WTC11 (cell line): ENCODE measurements at regions not wholly inside any gene's neighbourhood (a gene's known extent, or its start where the extent isn't known, plus 50 kb on each side); places are given as distances from the start of the nearest gene placed in this dataset.

Experiments
- ATAC-seq: fragments of 200-7000 bp; cut with Tn5 transposase; 2 replicates; pipeline ENCODE4 v1.10.0; 2021; ENCODE audit warnings: mild to moderate bottlenecking, moderate library complexity
- CTCF ChIA-PET: fragments of 300-600 bp; sonication (Branson Sonifier 250); formaldehyde crosslinking; loops from one replicate; lab custom pipeline; 2021; ENCODE audit warnings: antibody characterized with exemption; lab: Charles Lee
- POLR2A ChIA-PET: fragments of 350-600 bp; sonication (Branson Sonifier 250); formaldehyde crosslinking; loops from one replicate; lab custom pipeline; 2021; ENCODE audit warnings: antibody characterized with exemption; lab: Charles Lee
- DNase-seq: peaks from one replicate; pipeline ENCODE4 v3.0.0; 2021; ENCODE audit warnings: low spot score
- H3K27ac Mint-ChIP-seq: 2 replicates; pipeline ENCODE4 v1.8.0; 2021; ENCODE audit warnings: mixed read lengths
- H3K27me3 Mint-ChIP-seq: 2 replicates; pipeline ENCODE4 v1.8.0; 2021; ENCODE audit warnings: low read depth, mild to moderate bottlenecking, moderate library complexity, mixed read lengths
- H3K36me3 Mint-ChIP-seq: 2 replicates; pipeline ENCODE4 v1.8.0; 2021; ENCODE audit warnings: mixed read lengths
- H3K4me1 Mint-ChIP-seq: 2 replicates; pipeline ENCODE4 v1.8.0; 2022; ENCODE audit warnings: mixed read lengths
- H3K4me3 Mint-ChIP-seq: 2 replicates; pipeline ENCODE4 v1.8.0; 2021; ENCODE audit warnings: mild to moderate bottlenecking, moderate library complexity, mixed read lengths
- H3K9me3 Mint-ChIP-seq: 2 replicates; pipeline ENCODE4 v1.8.0; 2021; ENCODE audit warnings: mixed read lengths
- ATF6 ChIP-seq: sonication (generic); formaldehyde crosslinking; IDR thresholded peaks from 2 replicates; pipeline ENCODE4 v1.8.1; 2023; ENCODE audit warnings: mild to moderate bottlenecking, missing genetic modification reagents
- CBFB ChIP-seq: sonication (generic); formaldehyde crosslinking; IDR thresholded peaks from 2 replicates; pipeline ENCODE4 v1.8.1; 2022; ENCODE audit warnings: mild to moderate bottlenecking, low read depth, missing genetic modification reagents
- CREB1 ChIP-seq: sonication (generic); formaldehyde crosslinking; IDR thresholded peaks from 2 replicates; pipeline ENCODE4 v1.8.0; 2023; ENCODE audit warnings: mild to moderate bottlenecking, missing genetic modification reagents
- CTCF ChIP-seq: fragments of 200-600 bp; IDR thresholded peaks from 2 replicates; pipeline ENCODE4 v1.8.0; 2022; ENCODE audit warnings: antibody characterized with exemption
- E2F4 ChIP-seq: sonication (generic); formaldehyde crosslinking; IDR thresholded peaks from 2 replicates; pipeline ENCODE4 v1.8.1; 2022; ENCODE audit warnings: low read depth, mild to moderate bottlenecking, moderate library complexity, missing genetic modification reagents, borderline replicate concordance
- ETV6 ChIP-seq: sonication (generic); formaldehyde crosslinking; IDR thresholded peaks from 2 replicates; pipeline ENCODE4 v1.8.1; 2022; ENCODE audit warnings: mild to moderate bottlenecking, missing genetic modification reagents
- FOXJ3 ChIP-seq: sonication (generic); formaldehyde crosslinking; IDR thresholded peaks from 2 replicates; pipeline ENCODE4 v1.9.0; 2021; ENCODE audit warnings: missing genetic modification reagents, mild to moderate bottlenecking, borderline replicate concordance
- FOXP1 ChIP-seq: sonication (generic); formaldehyde crosslinking; IDR thresholded peaks from 2 replicates; pipeline ENCODE4 v1.8.0; 2022; ENCODE audit warnings: missing genetic modification reagents, mild to moderate bottlenecking, moderate library complexity, borderline replicate concordance
- HMGA2 ChIP-seq: fragments of 250-450 bp; sonication (Bioruptor Pico); IDR thresholded peaks from 2 replicates; pipeline ENCODE4 v1.4.0; 2021; ENCODE audit warnings: mild to moderate bottlenecking, moderate library complexity
- IRF2 ChIP-seq: sonication (generic); formaldehyde crosslinking; IDR thresholded peaks from 2 replicates; pipeline ENCODE4 v1.8.0; 2022; ENCODE audit warnings: low read depth, missing genetic modification reagents, borderline replicate concordance
- JUN ChIP-seq: sonication (generic); formaldehyde crosslinking; IDR thresholded peaks from 2 replicates; pipeline ENCODE4 v1.8.0; 2023; ENCODE audit warnings: mild to moderate bottlenecking, missing genetic modification reagents
- MLX ChIP-seq: sonication (generic); formaldehyde crosslinking; IDR thresholded peaks from 2 replicates; pipeline ENCODE4 v1.8.1; 2023; ENCODE audit warnings: mild to moderate bottlenecking, missing genetic modification reagents, moderate library complexity
- MYBL2 ChIP-seq: sonication (generic); formaldehyde crosslinking; IDR thresholded peaks from 2 replicates; pipeline ENCODE4 v1.8.1; 2023; ENCODE audit warnings: mild to moderate bottlenecking, moderate library complexity, missing genetic modification reagents
- OVOL2 ChIP-seq: fragments of 250-450 bp; sonication (Bioruptor Pico); IDR thresholded peaks from 2 replicates; pipeline ENCODE4 v1.9.0; 2021; ENCODE audit warnings: mild to moderate bottlenecking, borderline replicate concordance
- PREB ChIP-seq: sonication (generic); formaldehyde crosslinking; IDR thresholded peaks from 2 replicates; pipeline ENCODE4 v1.8.1; 2022; ENCODE audit warnings: mild to moderate bottlenecking, missing genetic modification reagents, moderate library complexity, borderline replicate concordance
- SOX15 ChIP-seq: fragments of 250-450 bp; sonication (Bioruptor Pico); IDR thresholded peaks from 2 replicates; pipeline ENCODE4 v1.9.0; 2021; ENCODE audit warnings: mild to moderate bottlenecking
- ZNF121 ChIP-seq: sonication (generic); formaldehyde crosslinking; IDR thresholded peaks from 2 replicates; pipeline ENCODE4 v1.8.0; 2023; ENCODE audit warnings: missing genetic modification reagents
- ZNF671 ChIP-seq: fragments of 250-450 bp; sonication (Bioruptor Pico); IDR thresholded peaks from 2 replicates; pipeline ENCODE4 v1.8.0; 2021; ENCODE audit warnings: mild to moderate bottlenecking
- ZSCAN18 ChIP-seq: fragments of 250-450 bp; sonication (Bioruptor Pico); IDR thresholded peaks from 2 replicates; pipeline ENCODE4 v2.1.2; 2022; ENCODE audit warnings: mild to moderate bottlenecking, moderate library complexity

- TF ChIP-seq IRF2 (CRISPR knock-in tag) (no peak), HMGA2 (no peak), ZSCAN18 (CRISPR knock-in tag) (no peak), JUN (CRISPR knock-in tag) (no peak), ETV6 (no peak), ZNF671 (no peak), FOXP1 (CRISPR knock-in tag) (no peak), MYBL2 (CRISPR knock-in tag) (no peak), MLX (CRISPR knock-in tag) (no peak), PREB (no peak), ATF6 (no peak), CTCF (no peak), CREB1 (CRISPR knock-in tag) (no peak), ZNF121 (CRISPR knock-in tag) (no peak), CBFB (CRISPR knock-in tag) (no peak), OVOL2 (CRISPR knock-in tag) (no peak), FOXJ3 (CRISPR knock-in tag) (no peak), E2F4 (CRISPR knock-in tag) (no peak), SOX15 (CRISPR knock-in tag) (no peak)
- ChIA-PET CTCF (interaction anchor here (1.0 kb wide), 1 partner anchor 259 kb away, joined by 3 read pairs; no protein-coding TSS in a partner anchor), POLR2A (no interaction called here)
- Mint-ChIP-seq H3K36me3 (peaks cover 11% of the 10 kb centered on the region), H3K4me1 (0 out of 2 replicates have a peak, but pooled peaks cover under 1% of the 10 kb centered on the region), H3K27ac (no peak overlapping the region), H3K27me3 (peaks cover 4% of the 10 kb centered on the region; the same call in 1 of the 2 replicates), H3K9me3 (peaks cover 14% of the 10 kb centered on the region), H3K4me3 (no peak overlapping the region)
- ATAC-seq (no peak), DNase-seq (no peak)
Measured at GRCh38 chr9:80491086-80491696, 919.4 kb downstream of the TLE4 start.
